Peyer's patch (tissue), 4 donors: ENCODE measurements at regions not wholly inside any gene's neighbourhood (a gene's known extent, or its start where the extent isn't known, plus 50 kb on each side); places are given as distances from the start of the nearest gene placed in this dataset.

Experiments used
- DNase-seq, 3 donors: peaks; one replicate each; pipeline ENCODE4 v3.0.0-alpha.2; 2017 to 2019
- H3K27ac ChIP-seq, 4 donors: fragments of 200-600 bp; sonication (generic); one replicate each; pipeline ENCODE4 v1.5.1; 2016 to 2019
- H3K27me3 ChIP-seq, 2 donors: fragments of 200-600 bp; sonication (generic); one replicate each; pipeline ENCODE4 v1.5.1; 2019
- H3K36me3 ChIP-seq, 3 donors: fragments of 200-600 bp; sonication (generic); one replicate each; pipeline ENCODE4 v1.5.1; 2016 to 2019
- H3K4me1 ChIP-seq, 4 donors: fragments of 200-600 bp; sonication (generic); one replicate each; pipeline ENCODE4 v1.5.1; 2016 to 2019
- H3K4me3 ChIP-seq, 4 donors: fragments of 200-600 bp; sonication (generic); 1 replicate in 3 of 4; 2 replicates in 1 of 4; pipeline ENCODE4 v1.5.1; 2016 to 2019; ENCODE audit warnings: mild to moderate bottlenecking in 1 of 4
- H3K9me3 ChIP-seq, 4 donors: fragments of 200-600 bp; sonication (generic); one replicate each; pipeline ENCODE4 v1.5.1; 2016 to 2019; ENCODE audit warnings: mild to moderate bottlenecking in 1 of 4
- POLR2A ChIP-seq, 2 donors: fragments of 450-650 bp; IDR thresholded peaks; one replicate each; pipeline ENCODE4 v1.5.1; 2017; ENCODE audit warnings: antibody characterized with exemption in 2 of 2, mild to moderate bottlenecking in 2 of 2, moderate library complexity in 2 of 2
- TF ChIP-seq, protein P1 (sequence below), 6 experiments: fragments of 450-650 bp in 4 of 6; fragments of 200-600 bp in 2 of 6; sonication (generic) in 1 of 6; IDR thresholded peaks; one replicate each; pipeline ENCODE4 v1.5.1; 2017 to 2019; ENCODE audit warnings: antibody characterized with exemption in 6 of 6, mild to moderate bottlenecking in 3 of 6, moderate library complexity in 1 of 6

- no peak overlapping the region for H3K4me3 ChIP-seq
- no peaks in the 10 kb centered on the region for H3K36me3 ChIP-seq
- H3K27ac ChIP-seq = no peak overlapping the region
- TF ChIP-seq POLR2A (IDR thresholded peaks at IDR 0.05) = no peak
- TF ChIP-seq, protein P1, sequence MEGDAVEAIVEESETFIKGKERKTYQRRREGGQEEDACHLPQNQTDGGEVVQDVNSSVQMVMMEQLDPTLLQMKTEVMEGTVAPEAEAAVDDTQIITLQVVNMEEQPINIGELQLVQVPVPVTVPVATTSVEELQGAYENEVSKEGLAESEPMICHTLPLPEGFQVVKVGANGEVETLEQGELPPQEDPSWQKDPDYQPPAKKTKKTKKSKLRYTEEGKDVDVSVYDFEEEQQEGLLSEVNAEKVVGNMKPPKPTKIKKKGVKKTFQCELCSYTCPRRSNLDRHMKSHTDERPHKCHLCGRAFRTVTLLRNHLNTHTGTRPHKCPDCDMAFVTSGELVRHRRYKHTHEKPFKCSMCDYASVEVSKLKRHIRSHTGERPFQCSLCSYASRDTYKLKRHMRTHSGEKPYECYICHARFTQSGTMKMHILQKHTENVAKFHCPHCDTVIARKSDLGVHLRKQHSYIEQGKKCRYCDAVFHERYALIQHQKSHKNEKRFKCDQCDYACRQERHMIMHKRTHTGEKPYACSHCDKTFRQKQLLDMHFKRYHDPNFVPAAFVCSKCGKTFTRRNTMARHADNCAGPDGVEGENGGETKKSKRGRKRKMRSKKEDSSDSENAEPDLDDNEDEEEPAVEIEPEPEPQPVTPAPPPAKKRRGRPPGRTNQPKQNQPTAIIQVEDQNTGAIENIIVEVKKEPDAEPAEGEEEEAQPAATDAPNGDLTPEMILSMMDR (IDR thresholded peaks at IDR 0.05) = no peak
- no peak for DNase-seq
- no peaks in the 10 kb centered on the region for H3K27me3 ChIP-seq
- no peaks in the 10 kb centered on the region for H3K9me3 ChIP-seq
- H3K4me1 ChIP-seq = peaks cover 0 to 4% (median 0%) of the 10 kb centered on the region in 4 donors
Measured at GRCh38 chr13:73283636-73284035, 224.8 kb downstream of the KLF5 start.

GRCh38 chr13:73281746-73282145 is 222.9 kb downstream of the KLF5 start:
- Histone ChIP-seq H3K27me3 (no peaks in the 10 kb centered on the region), H3K36me3 (no peaks in the 10 kb centered on the region), H3K9me3 (no peaks in the 10 kb centered on the region), H3K27ac (no peak overlapping the region), H3K4me3 (no peak overlapping the region), H3K4me1 (peaks cover 0 to 2% (median 0%) of the 10 kb centered on the region in 4 donors)
- DNase-seq = no peak
- TF ChIP-seq POLR2A (IDR thresholded peaks at IDR 0.05) = no peak
- TF ChIP-seq, protein P1 (IDR thresholded peaks at IDR 0.05) = no peak

GRCh38 chr13:73278186-73278585 is 219.4 kb downstream of the KLF5 start:
- TF ChIP-seq, protein P1 (IDR thresholded peaks at IDR 0.05) = no peak
- TF ChIP-seq POLR2A (IDR thresholded peaks at IDR 0.05) = no peak
- no peaks in the 10 kb centered on the region for H3K4me1 ChIP-seq
- no peak overlapping the region for H3K4me3 ChIP-seq
- H3K36me3 ChIP-seq = no peaks in the 10 kb centered on the region
- no peak overlapping the region for H3K27ac ChIP-seq
- H3K27me3 ChIP-seq = no peaks in the 10 kb centered on the region
- DNase-seq = no peak
- H3K9me3 ChIP-seq = no peaks in the 10 kb centered on the region

DNA sequence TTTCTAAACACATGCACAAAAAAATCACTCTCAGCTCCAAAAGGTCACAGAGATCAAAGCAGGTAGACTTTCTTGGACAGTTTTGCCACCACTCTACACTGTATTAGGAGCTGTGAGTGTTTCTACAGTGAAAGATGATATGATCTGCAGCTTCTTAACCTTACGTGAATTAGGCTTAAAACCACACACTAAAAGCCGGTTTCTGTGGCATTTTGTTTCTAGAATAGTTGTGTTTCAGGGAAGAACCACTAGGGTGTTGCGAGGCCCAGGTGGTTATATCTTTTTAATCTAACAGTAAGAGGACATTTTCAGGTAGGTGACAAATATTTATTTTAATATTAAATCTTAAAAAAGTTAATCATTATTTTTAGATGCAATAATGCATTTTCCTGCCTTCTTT is 216.4 kb downstream of the KLF5 start:
- DNase-seq = no peak
- Histone ChIP-seq H3K27me3 (no peaks in the 10 kb centered on the region), H3K27ac (no peak overlapping the region), H3K4me3 (no peak overlapping the region), H3K4me1 (no peaks in the 10 kb centered on the region), H3K9me3 (no peaks in the 10 kb centered on the region), H3K36me3 (no peaks in the 10 kb centered on the region)
- no peak for TF ChIP-seq POLR2A (IDR thresholded peaks at IDR 0.05)
- TF ChIP-seq, protein P1 (IDR thresholded peaks at IDR 0.05) = no peak

DNA sequence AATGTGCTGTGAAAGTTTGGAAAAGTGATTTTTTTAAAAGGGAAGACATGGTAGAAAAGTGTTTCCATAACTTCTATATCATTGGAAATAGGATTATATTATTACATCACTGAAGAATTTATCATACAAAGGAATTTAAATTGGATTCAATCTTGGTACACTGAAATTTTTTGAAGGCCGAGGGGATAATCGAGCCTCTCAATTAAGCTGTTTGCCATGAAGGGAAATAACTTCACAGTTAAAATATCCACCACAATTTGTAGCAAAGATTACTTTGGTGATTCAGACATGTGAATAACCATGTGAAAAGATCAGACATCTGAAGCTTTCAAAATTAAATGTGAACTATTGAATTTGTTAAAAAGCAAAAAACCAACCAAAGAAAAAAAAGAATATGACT is 215.3 kb downstream of the KLF5 start:
- Histone ChIP-seq H3K9me3 (no peaks in the 10 kb centered on the region), H3K4me3 (no peak overlapping the region), H3K27ac (no peak overlapping the region), H3K4me1 (no peaks in the 10 kb centered on the region), H3K27me3 (no peaks in the 10 kb centered on the region), H3K36me3 (no peaks in the 10 kb centered on the region)
- no peak for DNase-seq
- no peak for TF ChIP-seq POLR2A (IDR thresholded peaks at IDR 0.05)
- TF ChIP-seq, protein P1 (IDR thresholded peaks at IDR 0.05) = no peak

- Histone ChIP-seq H3K4me1 (no peaks in the 10 kb centered on the region), H3K36me3 (no peaks in the 10 kb centered on the region), H3K9me3 (no peaks in the 10 kb centered on the region), H3K4me3 (no peak overlapping the region), H3K27ac (no peak overlapping the region), H3K27me3 (no peaks in the 10 kb centered on the region)
- DNase-seq = no peak
- TF ChIP-seq, protein P1 (IDR thresholded peaks at IDR 0.05) = no peak
- TF ChIP-seq POLR2A (IDR thresholded peaks at IDR 0.05) = no peak
Measured at GRCh38 chr13:73273745-73274144, 214.9 kb downstream of the KLF5 start.
